GM18502 (cell line): ENCODE measurements at regions not wholly inside any gene's neighbourhood (a gene's known extent, or its start where the extent isn't known, plus 50 kb on each side); places are given as distances from the start of the nearest gene placed in this dataset.
"Not testable (repeated sequence)": the region's sequence is repeated elsewhere in the genome, so short reads cannot be mapped to it uniquely, and the experiment has no call there.

Experiments
- ATAC-seq: cut with Tn5 transposase; IDR thresholded peaks from one replicate; pipeline ENCODE4 v1.9.1; 2021; ENCODE audit warnings: mild to moderate bottlenecking; ENCODE audit not compliant: unreplicated experiment, poor library complexity

GRCh38 chr20:29877411-29878280, 1379.8 kb upstream of the DEFB115 start:
- not testable (repeated sequence) for ATAC-seq

GRCh38 chr20:29878281-29878741, 1379.2 kb upstream of the DEFB115 start:
- no peak for ATAC-seq

GRCh38 chr20:29878777-29879442, 1378.6 kb upstream of the DEFB115 start:
- peak; percentile 55 for ATAC-seq

- not testable (repeated sequence) for ATAC-seq
Observed at GRCh38 chr20:29881107-29881506, 1376.4 kb upstream of the DEFB115 start.

GRCh38 chr20:29883514-29884219, 1373.8 kb upstream of the DEFB115 start:
- not testable (repeated sequence) for ATAC-seq

- not testable (repeated sequence) for ATAC-seq
Observed at GRCh38 chr20:29884322-29884721, 1373.1 kb upstream of the DEFB115 start.

- ATAC-seq: not testable (repeated sequence)
Observed at GRCh38 chr20:29885282-29886185, 1371.9 kb upstream of the DEFB115 start.

- not testable (repeated sequence) for ATAC-seq
Observed at GRCh38 chr20:29891555-29891954, 1365.9 kb upstream of the DEFB115 start.
